Fibroblast of villous mesenchyme (primary cell): ENCODE measurements at regions not wholly inside any gene's neighbourhood (a gene's known extent, or its start where the extent isn't known, plus 50 kb on each side); places are given as distances from the start of the nearest gene placed in this dataset.

Experiments used
- DNase-seq: peaks from one replicate; pipeline ENCODE4 v3.0.0-alpha.2; 2010; ENCODE audit warnings: low read depth
- H3K4me3 ChIP-seq: 2 replicates; pipeline ENCODE4 v1.5.1; 2011; ENCODE audit warnings: low read depth, mild to moderate bottlenecking, low read length
- TF ChIP-seq, protein P1 (sequence below): IDR thresholded peaks from 2 replicates; pipeline ENCODE4 v1.5.1; 2012; ENCODE audit warnings: low read depth, mild to moderate bottlenecking, low read length; ENCODE audit not compliant: insufficient read depth

DNA sequence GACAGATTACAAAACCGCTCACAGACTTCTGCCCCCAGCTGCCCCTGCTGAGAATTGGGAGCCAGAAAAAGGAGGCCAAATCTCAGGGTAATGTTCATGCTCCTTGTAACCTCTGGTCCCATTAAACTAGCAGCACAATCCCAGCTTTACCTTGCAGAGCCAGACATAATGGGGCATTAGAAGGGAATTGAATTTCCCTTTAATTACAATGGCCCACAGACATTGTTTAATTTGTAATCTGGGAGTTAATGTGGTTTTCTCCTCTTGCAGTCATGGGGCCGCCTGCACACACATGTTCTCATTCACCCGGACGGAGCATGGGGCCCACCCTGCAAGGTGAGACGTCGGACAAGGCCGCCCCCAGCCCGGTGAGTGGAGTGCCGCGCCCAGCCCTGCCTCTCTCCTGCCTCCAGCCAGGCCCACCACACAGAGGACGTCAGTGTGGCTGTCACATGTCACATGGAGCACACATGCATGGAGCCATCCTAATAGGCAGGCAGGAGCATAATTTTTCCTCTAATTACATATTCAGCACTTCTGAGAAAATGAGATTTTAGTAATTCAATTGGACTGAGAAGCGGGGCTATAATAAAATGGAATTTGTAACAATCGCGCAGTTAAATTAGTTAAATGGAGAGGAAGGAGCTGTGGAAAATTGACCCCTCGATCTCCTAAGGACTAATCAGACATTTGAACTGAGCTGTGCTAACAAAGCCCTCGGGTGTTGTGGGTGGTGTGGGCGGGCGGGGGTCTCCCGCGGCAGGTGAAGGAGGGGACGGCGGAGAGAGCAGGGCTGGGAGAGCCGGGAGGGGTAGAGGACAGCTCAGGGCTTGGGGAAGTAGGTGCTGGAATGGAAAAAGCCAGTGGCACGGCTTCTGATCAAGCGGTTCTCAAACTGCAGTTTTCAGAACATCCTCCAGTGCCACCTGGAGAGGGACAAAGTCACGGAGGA, 87.7 kb downstream of the ENGASE start:
- no peak for DNase-seq
- TF ChIP-seq, protein P1, sequence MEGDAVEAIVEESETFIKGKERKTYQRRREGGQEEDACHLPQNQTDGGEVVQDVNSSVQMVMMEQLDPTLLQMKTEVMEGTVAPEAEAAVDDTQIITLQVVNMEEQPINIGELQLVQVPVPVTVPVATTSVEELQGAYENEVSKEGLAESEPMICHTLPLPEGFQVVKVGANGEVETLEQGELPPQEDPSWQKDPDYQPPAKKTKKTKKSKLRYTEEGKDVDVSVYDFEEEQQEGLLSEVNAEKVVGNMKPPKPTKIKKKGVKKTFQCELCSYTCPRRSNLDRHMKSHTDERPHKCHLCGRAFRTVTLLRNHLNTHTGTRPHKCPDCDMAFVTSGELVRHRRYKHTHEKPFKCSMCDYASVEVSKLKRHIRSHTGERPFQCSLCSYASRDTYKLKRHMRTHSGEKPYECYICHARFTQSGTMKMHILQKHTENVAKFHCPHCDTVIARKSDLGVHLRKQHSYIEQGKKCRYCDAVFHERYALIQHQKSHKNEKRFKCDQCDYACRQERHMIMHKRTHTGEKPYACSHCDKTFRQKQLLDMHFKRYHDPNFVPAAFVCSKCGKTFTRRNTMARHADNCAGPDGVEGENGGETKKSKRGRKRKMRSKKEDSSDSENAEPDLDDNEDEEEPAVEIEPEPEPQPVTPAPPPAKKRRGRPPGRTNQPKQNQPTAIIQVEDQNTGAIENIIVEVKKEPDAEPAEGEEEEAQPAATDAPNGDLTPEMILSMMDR, result no peak
- no peak overlapping the region for H3K4me3 ChIP-seq

- H3K4me3 ChIP-seq, result no peak overlapping the region
- DNase-seq, result no peak
- TF ChIP-seq, protein P1, result no peak
Observed at GRCh38 chr17:79160980-79161636, 86.5 kb downstream of the ENGASE start.

DNA sequence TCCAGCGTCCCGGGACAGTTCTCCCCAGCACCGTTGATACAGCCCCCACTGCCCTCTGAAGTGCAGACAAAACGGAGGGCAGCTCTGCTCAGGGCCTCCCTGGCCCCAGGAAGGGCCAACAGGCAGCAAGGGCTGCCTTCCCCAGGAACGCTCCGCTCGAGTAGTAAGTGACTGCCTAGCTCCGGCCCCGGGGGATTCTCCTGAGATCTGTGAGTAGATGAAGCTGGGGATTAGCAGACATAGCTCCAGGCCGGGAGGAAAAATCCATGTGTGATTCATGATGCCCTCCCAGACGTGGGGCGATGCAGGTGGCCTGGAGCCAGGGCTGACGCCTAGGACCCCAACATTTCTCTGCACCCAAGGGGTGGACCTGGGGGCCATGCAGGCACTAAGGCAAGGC, 85.3 kb downstream of the ENGASE start:
- TF ChIP-seq, protein P1, result no peak
- DNase-seq, result no peak
- H3K4me3 ChIP-seq, result no peak overlapping the region

- TF ChIP-seq, protein P1, result no peak
- no peak overlapping the region for H3K4me3 ChIP-seq
- no peak for DNase-seq
Observed at GRCh38 chr17:79159471-79159870, 84.8 kb downstream of the ENGASE start.

DNA sequence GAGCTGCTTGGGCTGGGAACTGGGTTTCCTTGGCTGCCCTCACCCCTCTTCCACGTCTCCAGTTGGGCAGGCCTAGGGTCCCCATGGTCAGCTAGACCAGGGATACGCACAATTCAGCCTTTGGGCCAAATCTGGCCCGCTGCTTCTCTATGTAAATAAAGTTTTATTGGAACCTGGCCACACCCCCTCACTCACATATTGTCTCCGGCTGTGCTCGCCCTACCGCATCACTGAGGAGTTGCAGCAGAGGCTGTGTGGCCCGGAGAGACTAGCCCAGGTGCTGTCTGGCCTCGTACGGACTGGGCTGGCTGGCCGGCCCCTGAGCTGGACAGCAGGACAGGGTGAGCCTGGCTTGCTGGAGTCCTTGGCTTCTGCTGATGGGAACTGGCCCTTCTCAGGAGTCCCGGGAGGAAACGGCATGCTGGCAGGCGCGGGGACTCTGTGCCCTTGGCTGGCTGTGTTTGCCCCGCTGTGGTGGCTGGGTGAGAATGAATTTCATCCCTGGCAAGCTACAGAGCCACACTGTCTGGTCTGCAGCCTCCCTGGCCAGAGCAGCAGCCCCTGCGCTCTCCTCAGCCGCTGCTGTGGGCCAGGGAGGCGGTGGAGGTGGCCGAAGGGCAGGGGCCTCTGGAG, 82.0 kb downstream of the ENGASE start:
- no peak overlapping the region for H3K4me3 ChIP-seq
- TF ChIP-seq, protein P1, result no peak
- DNase-seq, result no peak

GRCh38 chr17:79155701-79156100, 81.1 kb downstream of the ENGASE start:
- no peak overlapping the region for H3K4me3 ChIP-seq
- TF ChIP-seq, protein P1, result no peak
- DNase-seq, result no peak
